Liver (tissue), 7 donors: ENCODE measurements at regions not wholly inside any gene's neighbourhood (a gene's known extent, or its start where the extent isn't known, plus 50 kb on each side); places are given as distances from the start of the nearest gene placed in this dataset.

Experiments
- DNase-seq: peaks from one replicate; pipeline ENCODE4 v3.0.0-alpha.2; 2017; ENCODE audit warnings: low spot score
- H3K27ac ChIP-seq, 2 donors: one replicate each; pipeline ENCODE4 v1.7.0; 2013; ENCODE audit warnings: inconsistent platforms in 2 of 2, low read length in 2 of 2, control low read depth in 1 of 2, low read depth in 1 of 2, mild to moderate bottlenecking in 1 of 2
- H3K27me3 ChIP-seq, 4 donors: one replicate each; pipeline versions ENCODE4 v1.6.1 to v1.7.0; 2013; ENCODE audit warnings: low read length in 3 of 4, inconsistent platforms in 1 of 4, mild to moderate bottlenecking in 1 of 4, moderate library complexity in 1 of 4; ENCODE audit not compliant: control insufficient read depth in 4 of 4, insufficient read depth in 4 of 4
- H3K36me3 ChIP-seq, 4 donors: one replicate each; pipeline versions ENCODE4 v1.6.1 to v1.7.0; 2013; ENCODE audit warnings: low read length in 3 of 4, mild to moderate bottlenecking in 3 of 4, low read depth in 1 of 4, moderate library complexity in 1 of 4; ENCODE audit not compliant: control insufficient read depth in 4 of 4, insufficient read depth in 3 of 4
- H3K4me1 ChIP-seq, 4 donors: one replicate each; pipeline versions ENCODE4 v1.6.1 to v1.7.0; 2013; ENCODE audit warnings: low read length in 3 of 4, mild to moderate bottlenecking in 3 of 4, moderate library complexity in 1 of 4; ENCODE audit not compliant: control insufficient read depth in 4 of 4, insufficient read depth in 4 of 4
- H3K4me3 ChIP-seq, 3 donors: one replicate each; pipeline versions ENCODE4 v1.6.1 to v1.7.0; 2013; ENCODE audit warnings: low read length in 3 of 3, control low read depth in 1 of 3, low read depth in 1 of 3, mild to moderate bottlenecking in 1 of 3
- H3K9ac ChIP-seq, 2 donors: one replicate each; pipeline ENCODE4 v1.7.0; 2013; ENCODE audit warnings: low read length in 2 of 2, mild to moderate bottlenecking in 2 of 2, moderate library complexity in 2 of 2, control low read depth in 1 of 2, low read depth in 1 of 2
- H3K9me3 ChIP-seq, 4 donors: one replicate each; pipeline versions ENCODE4 v1.6.1 to v1.7.0; 2013; ENCODE audit warnings: low read length in 3 of 4; ENCODE audit not compliant: control insufficient read depth in 4 of 4
- EGR1 ChIP-seq, 2 donors: IDR thresholded peaks; 2 replicates each; pipeline ENCODE4 v1.6.1; 2016 to 2018; ENCODE audit warnings: antibody characterized with exemption in 2 of 2, low read depth in 2 of 2
- FOXA1 ChIP-seq: IDR thresholded peaks from 2 replicates; pipeline ENCODE4 v1.6.1; 2016; ENCODE audit warnings: antibody characterized with exemption
- FOXA2 ChIP-seq: IDR thresholded peaks from 2 replicates; pipeline ENCODE4 v1.6.1; 2016; ENCODE audit warnings: antibody characterized with exemption
- GABPA ChIP-seq, 2 donors: IDR thresholded peaks in 1 of 2; conservative IDR thresholded peaks in 1 of 2; 2 replicates each; pipeline ENCODE4 v1.6.1; 2016; ENCODE audit warnings: antibody characterized with exemption in 2 of 2, mild to moderate bottlenecking in 1 of 2, moderate library complexity in 1 of 2
- HNF4A ChIP-seq, 2 donors: conservative IDR thresholded peaks; 2 replicates each; pipeline ENCODE4 v1.6.1; 2016; ENCODE audit warnings: antibody characterized with exemption in 2 of 2, mild to moderate bottlenecking in 2 of 2
- HNF4G ChIP-seq: IDR thresholded peaks from 2 replicates; pipeline ENCODE4 v1.6.1; 2016; ENCODE audit warnings: antibody characterized with exemption
- JUND ChIP-seq, 2 donors: IDR thresholded peaks; 2 replicates each; pipeline ENCODE4 v1.6.1; 2016; ENCODE audit warnings: antibody characterized with exemption in 2 of 2
- NR2F2 ChIP-seq: IDR thresholded peaks from 2 replicates; pipeline ENCODE4 v1.6.1; 2016; ENCODE audit warnings: antibody characterized with exemption
- RAD21 ChIP-seq, 2 donors: IDR thresholded peaks; 2 replicates each; pipeline ENCODE4 v1.6.1; 2016; ENCODE audit warnings: antibody characterized with exemption in 2 of 2, mild to moderate bottlenecking in 2 of 2
- RXRA ChIP-seq, 2 donors: IDR thresholded peaks; 2 replicates each; pipeline ENCODE4 v1.6.1; 2017 to 2018; ENCODE audit warnings: antibody characterized with exemption in 2 of 2, mild to moderate bottlenecking in 1 of 2
- SP1 ChIP-seq: IDR thresholded peaks from 2 replicates; pipeline ENCODE4 v1.6.1; 2018; ENCODE audit warnings: antibody characterized with exemption, mild to moderate bottlenecking
- TAF1 ChIP-seq: conservative IDR thresholded peaks from 2 replicates; pipeline ENCODE4 v1.6.1; 2016; ENCODE audit warnings: antibody characterized with exemption, mild to moderate bottlenecking
- YY1 ChIP-seq: IDR thresholded peaks from 2 replicates; pipeline ENCODE4 v1.6.1; 2016; ENCODE audit warnings: antibody characterized with exemption, mild to moderate bottlenecking
- WGBS: extraction: QIAGEN DNeasy Blood & Tissue Kit; methylation state at CpG from one replicate; pipeline ENCODE4 v1.1.7; 2013; 5-methylcytosine and 5-hydroxymethylcytosine counted together
- TF ChIP-seq, protein P1 (sequence below): IDR thresholded peaks from 2 replicates; pipeline ENCODE4 v1.6.1; 2016; ENCODE audit warnings: antibody characterized with exemption
- TF ChIP-seq, protein P2 (sequence below): IDR thresholded peaks from 2 replicates; pipeline ENCODE4 v1.6.1; 2016; ENCODE audit warnings: antibody characterized with exemption, mild to moderate bottlenecking
- TF ChIP-seq, protein P3 (sequence below): IDR thresholded peaks from 2 replicates; pipeline ENCODE4 v1.6.1; 2016; ENCODE audit warnings: antibody characterized with exemption
- TF ChIP-seq, protein P4 (sequence below): IDR thresholded peaks from 2 replicates; pipeline ENCODE4 v1.6.1; 2016; ENCODE audit warnings: antibody characterized with exemption
- donor health status: healthy.
- donor health status: healthy.
- donor health status: healthy.
- donor health status: healthy.

DNA sequence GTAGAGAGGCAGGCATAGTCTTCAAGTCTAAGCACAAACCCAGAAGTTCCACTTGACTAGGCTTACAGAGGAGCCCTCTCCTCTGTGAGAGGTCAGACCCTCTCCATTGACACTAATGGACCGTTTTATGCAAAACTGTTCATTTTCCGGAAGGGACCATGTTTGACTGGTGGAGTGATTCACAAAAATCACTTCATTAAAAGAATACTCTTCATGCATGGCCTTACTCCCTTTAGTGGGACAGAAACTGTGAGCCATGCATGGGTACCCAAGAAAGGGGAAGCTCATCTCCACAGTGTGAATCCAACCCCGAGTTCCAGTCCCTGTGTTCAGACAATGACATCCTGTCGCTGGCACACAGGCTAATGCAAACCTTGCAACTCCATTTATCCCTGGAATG, 63.2 kb downstream of the OLIG3 start:
- Histone ChIP-seq H3K4me1 (no peaks in the 10 kb centered on the region), H3K9me3 (no peaks in the 10 kb centered on the region), H3K9ac (no peak overlapping the region), H3K27ac (no peak overlapping the region), H3K36me3 (no peaks in the 10 kb centered on the region), H3K4me3 (no peak overlapping the region), H3K27me3 (peaks cover 0 to 2% (median 0%) of the 10 kb centered on the region in 4 donors)
- no peak for DNase-seq
- TF ChIP-seq TAF1 (no peak), RAD21 (IDR thresholded peaks at IDR 0.05) (no peak), RXRA (IDR thresholded peaks at IDR 0.05) (no peak), FOXA1 (no peak), FOXA2 (no peak), GABPA (IDR thresholded peaks at IDR 0.05 in 1 of 2, conservative IDR thresholded peaks at IDR 0.05 in 1 of 2) (no peak), EGR1 (IDR thresholded peaks at IDR 0.05; ENCODE audit: low read depth in 2 of 2) (no peak)
- TF ChIP-seq, protein P1, sequence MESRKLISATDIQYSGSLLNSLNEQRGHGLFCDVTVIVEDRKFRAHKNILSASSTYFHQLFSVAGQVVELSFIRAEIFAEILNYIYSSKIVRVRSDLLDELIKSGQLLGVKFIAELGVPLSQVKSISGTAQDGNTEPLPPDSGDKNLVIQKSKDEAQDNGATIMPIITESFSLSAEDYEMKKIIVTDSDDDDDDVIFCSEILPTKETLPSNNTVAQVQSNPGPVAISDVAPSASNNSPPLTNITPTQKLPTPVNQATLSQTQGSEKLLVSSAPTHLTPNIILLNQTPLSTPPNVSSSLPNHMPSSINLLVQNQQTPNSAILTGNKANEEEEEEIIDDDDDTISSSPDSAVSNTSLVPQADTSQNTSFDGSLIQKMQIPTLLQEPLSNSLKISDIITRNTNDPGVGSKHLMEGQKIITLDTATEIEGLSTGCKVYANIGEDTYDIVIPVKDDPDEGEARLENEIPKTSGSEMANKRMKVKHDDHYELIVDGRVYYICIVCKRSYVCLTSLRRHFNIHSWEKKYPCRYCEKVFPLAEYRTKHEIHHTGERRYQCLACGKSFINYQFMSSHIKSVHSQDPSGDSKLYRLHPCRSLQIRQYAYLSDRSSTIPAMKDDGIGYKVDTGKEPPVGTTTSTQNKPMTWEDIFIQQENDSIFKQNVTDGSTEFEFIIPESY, result no peak
- 91% methylated on average over 4 of the region's 4 CpGs for whole genome bisulfite sequencing

DNA sequence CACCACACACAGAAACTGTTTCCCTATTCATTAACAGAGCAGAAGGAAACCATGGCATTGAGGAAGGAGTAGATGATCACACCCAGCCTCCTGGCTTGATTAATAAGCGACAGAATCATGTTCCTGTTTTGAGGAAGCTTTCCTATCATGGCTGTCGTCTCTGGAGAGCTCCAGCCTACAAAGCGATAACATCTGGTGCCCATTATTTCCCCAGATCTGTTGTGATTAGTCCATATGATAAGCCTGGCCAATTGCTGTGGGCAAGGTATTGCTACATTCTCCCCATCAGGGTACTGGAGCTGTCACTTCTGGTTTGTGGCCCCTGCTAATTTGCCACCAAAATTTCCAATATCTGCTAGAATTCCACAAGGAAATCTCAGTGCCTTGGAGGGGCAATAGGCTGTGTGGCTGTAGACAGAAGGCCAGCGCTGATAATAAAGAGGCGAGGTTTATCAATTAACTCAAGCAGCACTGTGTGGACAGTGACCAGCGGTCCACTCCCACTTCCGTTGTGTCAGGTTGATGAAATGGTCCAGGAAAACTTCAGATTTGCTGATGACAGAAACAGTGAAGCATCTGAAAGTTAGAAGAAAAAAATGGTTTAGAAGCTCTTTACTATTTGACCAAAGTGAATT, 66.4 kb downstream of the OLIG3 start:
- Histone ChIP-seq H3K4me3 (no peak overlapping the region), H3K9me3 (no peaks in the 10 kb centered on the region), H3K27me3 (peaks cover 0 to 2% (median 0%) of the 10 kb centered on the region in 4 donors), H3K4me1 (no peaks in the 10 kb centered on the region), H3K27ac (no peak overlapping the region), H3K9ac (no peak overlapping the region), H3K36me3 (no peaks in the 10 kb centered on the region)
- no peak for DNase-seq
- TF ChIP-seq, protein P2, sequence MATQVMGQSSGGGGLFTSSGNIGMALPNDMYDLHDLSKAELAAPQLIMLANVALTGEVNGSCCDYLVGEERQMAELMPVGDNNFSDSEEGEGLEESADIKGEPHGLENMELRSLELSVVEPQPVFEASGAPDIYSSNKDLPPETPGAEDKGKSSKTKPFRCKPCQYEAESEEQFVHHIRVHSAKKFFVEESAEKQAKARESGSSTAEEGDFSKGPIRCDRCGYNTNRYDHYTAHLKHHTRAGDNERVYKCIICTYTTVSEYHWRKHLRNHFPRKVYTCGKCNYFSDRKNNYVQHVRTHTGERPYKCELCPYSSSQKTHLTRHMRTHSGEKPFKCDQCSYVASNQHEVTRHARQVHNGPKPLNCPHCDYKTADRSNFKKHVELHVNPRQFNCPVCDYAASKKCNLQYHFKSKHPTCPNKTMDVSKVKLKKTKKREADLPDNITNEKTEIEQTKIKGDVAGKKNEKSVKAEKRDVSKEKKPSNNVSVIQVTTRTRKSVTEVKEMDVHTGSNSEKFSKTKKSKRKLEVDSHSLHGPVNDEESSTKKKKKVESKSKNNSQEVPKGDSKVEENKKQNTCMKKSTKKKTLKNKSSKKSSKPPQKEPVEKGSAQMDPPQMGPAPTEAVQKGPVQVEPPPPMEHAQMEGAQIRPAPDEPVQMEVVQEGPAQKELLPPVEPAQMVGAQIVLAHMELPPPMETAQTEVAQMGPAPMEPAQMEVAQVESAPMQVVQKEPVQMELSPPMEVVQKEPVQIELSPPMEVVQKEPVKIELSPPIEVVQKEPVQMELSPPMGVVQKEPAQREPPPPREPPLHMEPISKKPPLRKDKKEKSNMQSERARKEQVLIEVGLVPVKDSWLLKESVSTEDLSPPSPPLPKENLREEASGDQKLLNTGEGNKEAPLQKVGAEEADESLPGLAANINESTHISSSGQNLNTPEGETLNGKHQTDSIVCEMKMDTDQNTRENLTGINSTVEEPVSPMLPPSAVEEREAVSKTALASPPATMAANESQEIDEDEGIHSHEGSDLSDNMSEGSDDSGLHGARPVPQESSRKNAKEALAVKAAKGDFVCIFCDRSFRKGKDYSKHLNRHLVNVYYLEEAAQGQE, result no peak
- TF ChIP-seq FOXA2, result no peak
- TF ChIP-seq NR2F2, result no peak
- TF ChIP-seq, protein P1, result no peak
- TF ChIP-seq EGR1 (IDR thresholded peaks at IDR 0.05; ENCODE audit: low read depth in 2 of 2), result no peak
- no peak for TF ChIP-seq HNF4G
- TF ChIP-seq, protein P3, sequence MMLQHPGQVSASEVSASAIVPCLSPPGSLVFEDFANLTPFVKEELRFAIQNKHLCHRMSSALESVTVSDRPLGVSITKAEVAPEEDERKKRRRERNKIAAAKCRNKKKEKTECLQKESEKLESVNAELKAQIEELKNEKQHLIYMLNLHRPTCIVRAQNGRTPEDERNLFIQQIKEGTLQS, result no peak
- TF ChIP-seq TAF1, result no peak
- TF ChIP-seq YY1, result no peak
- TF ChIP-seq GABPA (IDR thresholded peaks at IDR 0.05 in 1 of 2, conservative IDR thresholded peaks at IDR 0.05 in 1 of 2), result no peak
- TF ChIP-seq RAD21 (IDR thresholded peaks at IDR 0.05), result no peak
- TF ChIP-seq JUND (IDR thresholded peaks at IDR 0.05), result no peak
- TF ChIP-seq, protein P4, sequence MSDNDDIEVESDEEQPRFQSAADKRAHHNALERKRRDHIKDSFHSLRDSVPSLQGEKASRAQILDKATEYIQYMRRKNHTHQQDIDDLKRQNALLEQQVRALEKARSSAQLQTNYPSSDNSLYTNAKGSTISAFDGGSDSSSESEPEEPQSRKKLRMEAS, result no peak
- no peak for TF ChIP-seq RXRA (IDR thresholded peaks at IDR 0.05)
- no peak for TF ChIP-seq SP1
- no peak for TF ChIP-seq HNF4A (conservative IDR thresholded peaks at IDR 0.05)
- TF ChIP-seq FOXA1, result no peak
- WGBS, result 77% methylated on average over 7 of the region's 7 CpGs
